ENCODE measurements at regions not wholly inside any gene's neighbourhood (a gene's known extent, or its start where the extent isn't known, plus 50 kb on each side); places are given as distances from the start of the nearest gene placed in this dataset.

DNA sequence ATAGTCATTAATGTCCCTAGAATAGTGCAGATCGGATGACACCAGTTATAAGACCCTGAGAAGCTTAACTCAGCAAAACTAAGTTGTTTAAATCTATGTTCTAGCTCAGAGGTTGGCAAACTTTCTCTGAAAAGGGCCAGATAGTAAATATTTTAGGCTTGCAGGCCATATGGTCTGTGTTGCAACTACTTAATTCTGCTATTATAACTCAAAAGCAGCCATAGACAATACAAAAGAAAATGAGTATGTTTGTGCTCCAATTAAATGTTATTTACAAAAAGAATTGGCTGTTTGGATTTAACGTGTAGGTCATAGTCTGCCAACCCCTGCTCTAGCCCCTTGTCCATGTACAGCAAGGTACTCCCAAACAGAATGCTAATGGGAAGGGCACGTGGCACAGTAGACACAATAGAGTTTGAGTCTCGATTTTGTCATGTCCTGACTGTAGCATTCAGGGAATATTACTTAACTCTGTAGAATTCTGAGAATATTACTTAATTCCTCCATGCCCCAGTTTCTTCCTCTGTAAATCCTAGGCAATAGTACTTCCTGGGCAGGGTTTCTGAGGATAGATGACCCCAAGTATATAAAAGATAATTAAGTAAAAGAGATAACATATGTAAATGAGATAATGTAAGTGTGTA is 70.5 kb upstream of the ATP2C1 start (continued):
- TF ChIP-seq SIX5 (IDR thresholded peaks at IDR 0.05; ENCODE audit: low read depth, low read length, severe bottlenecking): no peak
- TF ChIP-seq, protein P1, sequence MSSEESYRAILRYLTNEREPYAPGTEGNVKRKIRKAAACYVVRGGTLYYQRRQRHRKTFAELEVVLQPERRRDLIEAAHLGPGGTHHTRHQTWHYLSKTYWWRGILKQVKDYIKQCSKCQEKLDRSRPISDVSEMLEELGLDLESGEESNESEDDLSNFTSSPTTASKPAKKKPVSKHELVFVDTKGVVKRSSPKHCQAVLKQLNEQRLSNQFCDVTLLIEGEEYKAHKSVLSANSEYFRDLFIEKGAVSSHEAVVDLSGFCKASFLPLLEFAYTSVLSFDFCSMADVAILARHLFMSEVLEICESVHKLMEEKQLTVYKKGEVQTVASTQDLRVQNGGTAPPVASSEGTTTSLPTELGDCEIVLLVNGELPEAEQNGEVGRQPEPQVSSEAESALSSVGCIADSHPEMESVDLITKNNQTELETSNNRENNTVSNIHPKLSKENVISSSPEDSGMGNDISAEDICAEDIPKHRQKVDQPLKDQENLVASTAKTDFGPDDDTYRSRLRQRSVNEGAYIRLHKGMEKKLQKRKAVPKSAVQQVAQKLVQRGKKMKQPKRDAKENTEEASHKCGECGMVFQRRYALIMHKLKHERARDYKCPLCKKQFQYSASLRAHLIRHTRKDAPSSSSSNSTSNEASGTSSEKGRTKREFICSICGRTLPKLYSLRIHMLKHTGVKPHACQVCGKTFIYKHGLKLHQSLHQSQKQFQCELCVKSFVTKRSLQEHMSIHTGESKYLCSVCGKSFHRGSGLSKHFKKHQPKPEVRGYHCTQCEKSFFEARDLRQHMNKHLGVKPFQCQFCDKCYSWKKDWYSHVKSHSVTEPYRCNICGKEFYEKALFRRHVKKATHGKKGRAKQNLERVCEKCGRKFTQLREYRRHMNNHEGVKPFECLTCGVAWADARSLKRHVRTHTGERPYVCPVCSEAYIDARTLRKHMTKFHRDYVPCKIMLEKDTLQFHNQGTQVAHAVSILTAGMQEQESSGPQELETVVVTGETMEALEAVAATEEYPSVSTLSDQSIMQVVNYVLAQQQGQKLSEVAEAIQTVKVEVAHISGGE (CRISPR knock-in tag; IDR thresholded peaks at IDR 0.05): no peak
- no peak for TF ChIP-seq RAD21 (IDR thresholded peaks at IDR 0.05; ENCODE audit: insufficient read depth, low read depth, low read length)
- TF ChIP-seq SREBF1 (IDR thresholded peaks at IDR 0.05; ENCODE audit: low read length): no peak
- no peak for TF ChIP-seq ZNF622 (IDR thresholded peaks at IDR 0.05)
- TF ChIP-seq SMAD1 (IDR thresholded peaks at IDR 0.05; ENCODE audit: low read depth, partially characterized antibody): no peak
- TF ChIP-seq TBL1XR1 (IDR thresholded peaks at IDR 0.05; ENCODE audit: low read depth, low read length): no peak
- no peak for TF ChIP-seq GABPA (IDR thresholded peaks at IDR 0.05; ENCODE audit: low read depth)
- no peak for TF ChIP-seq ZZZ3 (IDR thresholded peaks at IDR 0.05; ENCODE audit: control insufficient read depth, insufficient read length, low read depth)
- TF ChIP-seq KAT2A (conservative IDR thresholded peaks at IDR 0.05; ENCODE audit: control insufficient read depth, low read depth, low read length): no peak
- no peak for TF ChIP-seq EED (IDR thresholded peaks at IDR 0.05; ENCODE audit: low read depth)
- TF ChIP-seq E2F4 (IDR thresholded peaks at IDR 0.05; ENCODE audit: low read depth, low read length): no peak

Measured in GM12878 (cell line).